Brain pericyte (primary cell): ENCODE measurements at regions not wholly inside any gene's neighbourhood (a gene's known extent, or its start where the extent isn't known, plus 50 kb on each side); places are given as distances from the start of the nearest gene placed in this dataset.

ENCODE experiments used
- DNase-seq: peaks from one replicate; pipeline ENCODE4 v3.0.0-alpha.2; 2012; ENCODE audit warnings: low read depth, low spot score

- DNase-seq, result no peak
These were observed 214.7 kb downstream of the QDPR start for GRCh38 chr4:17296921-17297890.

- DNase-seq, result no peak
These were observed 218.0 kb downstream of the QDPR start for GRCh38 chr4:17293901-17294300.

- DNase-seq, result no peak
These were observed 223.7 kb downstream of the QDPR start for GRCh38 chr4:17288151-17288550.

DNA sequence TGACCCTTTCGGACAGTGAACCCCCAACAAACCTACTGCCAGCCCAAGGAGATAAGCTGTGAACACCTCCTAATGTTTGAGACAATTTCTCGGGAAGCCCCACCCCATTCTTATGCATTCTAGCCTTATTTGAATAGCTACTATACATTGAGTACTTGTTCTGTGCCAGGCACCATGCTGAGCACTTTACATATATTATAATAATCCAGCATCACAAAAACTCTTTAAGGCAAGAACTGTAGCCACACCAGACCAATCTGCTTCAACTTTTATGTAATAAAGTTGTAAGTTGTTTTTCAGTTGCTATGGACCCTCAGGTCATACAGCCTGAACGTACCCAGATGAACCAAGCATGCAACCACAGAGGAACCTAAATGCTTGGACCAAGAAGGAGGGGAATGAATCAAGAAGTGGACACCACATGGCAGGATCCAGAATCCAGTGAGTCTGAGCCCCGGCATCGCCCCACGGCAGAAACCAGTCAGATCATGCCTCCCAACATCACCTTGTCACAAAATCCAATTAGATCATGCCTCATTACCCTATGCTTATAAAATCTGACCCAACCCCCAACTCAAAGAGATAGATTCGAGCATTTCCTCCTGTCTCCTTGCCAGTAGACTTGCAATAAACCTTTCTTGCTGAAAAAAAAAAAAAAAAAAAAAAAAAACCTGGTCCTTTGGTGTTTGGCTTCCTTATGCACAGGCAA, 225.0 kb downstream of the QDPR start:
- DNase-seq, result no peak

- DNase-seq, result no peak
These were observed 226.1 kb downstream of the QDPR start for GRCh38 chr4:17285747-17286146.

- DNase-seq, result no peak
These were observed 227.3 kb downstream of the QDPR start for GRCh38 chr4:17284323-17285175.

DNA sequence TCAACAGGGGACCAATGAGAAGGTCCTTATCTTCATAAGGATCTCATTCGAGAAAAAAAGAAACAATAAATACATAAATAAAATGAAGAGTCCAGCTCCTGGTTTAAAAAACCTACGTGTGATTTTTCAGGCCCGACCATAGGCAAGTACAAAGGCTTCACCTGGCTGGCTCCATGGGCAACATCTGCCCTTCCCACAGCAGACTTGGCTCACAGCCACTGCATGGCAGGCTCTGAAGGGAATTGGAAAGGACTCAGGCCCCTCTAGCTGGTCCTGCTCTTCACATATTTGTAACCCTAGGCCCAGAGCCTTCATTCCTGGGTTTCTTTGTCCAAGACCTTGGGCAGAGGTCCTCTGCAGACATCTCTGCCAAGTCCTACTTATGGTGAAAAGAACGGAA, 228.1 kb downstream of the QDPR start:
- no peak for DNase-seq

DNA sequence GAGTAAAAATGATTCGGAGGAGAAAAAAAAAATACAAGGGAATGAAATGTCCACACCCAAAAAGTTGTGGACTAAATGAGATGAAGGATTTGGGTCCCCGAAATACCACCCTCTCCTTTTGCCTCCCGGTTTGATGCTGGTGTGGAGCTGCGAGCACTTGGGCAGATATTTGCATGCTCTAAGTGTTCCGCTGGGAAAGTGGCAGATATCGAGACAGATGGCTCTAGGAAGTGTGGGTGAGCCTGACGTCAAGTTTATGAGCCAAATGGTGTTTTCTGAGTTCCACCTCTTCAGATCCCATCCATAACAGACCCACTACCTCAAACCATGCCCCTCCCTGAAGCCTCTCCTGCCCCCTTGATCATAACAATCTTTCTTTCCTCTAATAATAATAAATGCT, 228.6 kb downstream of the QDPR start:
- no peak for DNase-seq

- DNase-seq, result no peak
These were observed 231.4 kb downstream of the QDPR start for GRCh38 chr4:17280261-17281018.

DNA sequence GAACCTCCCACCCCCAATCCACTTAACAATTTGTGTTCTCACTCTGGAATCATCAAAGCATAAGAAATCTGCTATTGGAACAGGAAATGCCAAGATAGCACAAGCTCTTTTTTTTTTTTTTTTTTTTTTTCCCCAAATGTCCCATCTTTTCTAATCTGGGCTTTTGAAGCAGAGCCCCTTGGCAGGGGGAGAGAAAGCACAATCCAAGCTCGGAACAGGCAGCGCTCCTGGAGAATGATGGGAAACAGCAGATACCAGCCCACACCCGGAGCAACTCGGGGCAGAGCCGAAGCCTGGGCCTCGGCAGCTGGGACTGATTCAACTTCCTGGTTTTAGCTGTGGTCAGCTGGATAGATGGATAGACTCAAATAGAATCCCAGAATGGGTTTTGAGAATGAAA, 235.1 kb downstream of the QDPR start:
- no peak for DNase-seq

DNA sequence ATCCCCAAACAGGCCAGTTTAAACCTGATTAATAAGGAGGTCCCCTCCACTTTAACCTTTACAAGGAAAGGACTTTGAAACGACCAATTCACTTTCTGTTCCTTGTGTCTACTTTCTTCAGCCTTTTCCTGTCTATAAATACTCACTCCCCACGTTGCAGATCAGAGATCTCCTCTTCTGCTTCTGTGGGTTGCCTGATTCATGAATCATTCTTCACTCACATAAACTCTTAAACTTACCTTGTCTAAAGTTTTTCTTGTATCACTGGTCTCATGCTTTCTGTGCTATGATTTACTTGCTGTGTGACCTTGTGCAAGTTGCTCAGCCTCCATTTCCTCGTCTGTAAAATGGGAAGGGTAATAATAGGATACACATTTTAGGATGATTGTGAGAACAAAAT, 236.1 kb downstream of the QDPR start:
- no peak for DNase-seq

DNA sequence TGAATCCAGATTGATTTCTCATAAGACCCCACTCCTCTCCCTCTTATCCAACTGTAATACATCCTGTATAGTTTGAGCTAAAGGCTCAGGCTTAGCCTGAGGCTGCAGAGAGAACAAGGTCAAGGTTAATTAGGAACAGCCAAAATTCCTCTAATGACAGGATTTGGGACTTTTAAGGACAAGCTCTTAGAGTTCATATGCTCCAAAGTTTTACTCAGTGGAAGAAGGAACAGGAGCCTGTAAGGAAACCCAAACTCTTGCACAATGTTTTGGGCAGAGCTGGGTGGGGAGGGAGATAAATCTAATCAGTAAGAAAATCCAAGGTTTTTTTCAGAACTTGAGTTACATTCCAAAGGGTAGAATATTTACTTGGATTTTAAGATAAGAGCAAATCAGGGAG, 238.8 kb downstream of the QDPR start:
- no peak for DNase-seq

- DNase-seq, result no peak
These were observed 239.7 kb downstream of the QDPR start for GRCh38 chr4:17272154-17272553.

DNA sequence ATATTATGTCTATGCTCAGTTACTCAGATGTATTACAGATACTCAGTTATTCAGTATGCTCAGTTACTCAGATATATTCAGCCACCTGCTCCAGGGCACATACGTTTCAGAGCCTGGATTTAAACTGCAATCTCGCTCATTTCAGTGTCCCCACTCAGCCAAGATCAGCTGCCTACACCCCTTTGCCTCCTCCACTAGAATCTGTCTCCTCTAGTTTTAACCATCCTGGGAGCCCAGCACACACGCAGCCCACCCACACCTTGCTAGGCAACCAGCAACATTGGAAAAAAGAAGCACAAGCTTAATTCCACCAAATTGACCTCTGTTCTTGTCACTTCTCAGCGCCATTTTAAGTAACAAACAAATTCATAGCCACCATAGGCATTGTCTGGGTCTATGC, 246.2 kb downstream of the QDPR start:
- no peak for DNase-seq

DNA sequence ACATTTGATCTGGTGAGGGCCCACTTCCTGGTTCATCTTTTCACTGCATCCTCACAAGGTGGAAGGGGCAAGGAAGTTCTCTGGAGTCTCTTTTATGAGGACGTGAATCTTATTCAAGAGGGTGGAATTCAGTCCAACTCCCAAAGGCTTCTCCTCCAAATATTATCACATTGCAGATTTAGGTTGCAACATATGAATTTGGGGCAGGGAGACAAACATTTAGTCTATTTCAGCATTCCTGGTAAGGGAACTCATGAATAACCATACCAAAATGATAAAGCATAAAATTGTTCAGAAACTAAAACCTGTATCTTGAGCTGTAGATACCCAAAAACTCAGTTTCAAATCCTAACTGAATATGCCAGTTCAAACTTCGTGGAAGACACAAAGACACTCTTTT, 246.8 kb downstream of the QDPR start:
- no peak for DNase-seq

GRCh38 chr4:17260166-17260907, 251.6 kb downstream of the QDPR start:
- no peak for DNase-seq

- DNase-seq, result no peak
These were observed 253.8 kb downstream of the QDPR start for GRCh38 chr4:17258106-17258505.

GRCh38 chr4:17252131-17252530, 259.8 kb downstream of the QDPR start:
- DNase-seq, result no peak

GRCh38 chr4:17251101-17251500, 260.8 kb downstream of the QDPR start:
- DNase-seq, result no peak

- no peak for DNase-seq
These were observed 261.3 kb downstream of the QDPR start for GRCh38 chr4:17250591-17250990.

DNA sequence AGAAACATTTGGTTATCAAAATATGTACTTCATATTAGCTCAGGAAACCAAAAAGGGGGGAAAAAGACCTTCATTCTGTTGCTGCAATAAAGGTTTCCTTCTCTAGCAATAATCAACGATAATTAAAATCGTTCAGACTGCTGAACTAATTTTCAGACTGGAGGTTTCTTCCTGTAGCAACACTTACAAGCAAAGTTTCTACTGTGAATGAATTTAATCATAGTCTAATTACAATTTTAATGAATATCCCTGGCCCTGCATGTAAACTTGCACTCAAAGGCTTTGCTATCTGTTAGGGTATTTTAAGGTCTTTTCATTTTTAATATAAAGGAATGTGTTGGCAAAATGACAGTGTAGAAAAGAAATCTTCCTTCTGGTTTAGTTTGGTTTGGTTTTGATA, 265.2 kb downstream of the QDPR start:
- DNase-seq, result no peak
